Adipose tissue (tissue), 3 donors: ENCODE measurements at regions not wholly inside any gene's neighbourhood (a gene's known extent, or its start where the extent isn't known, plus 50 kb on each side); places are given as distances from the start of the nearest gene placed in this dataset.
"Not testable (repeated sequence)": the region's sequence is repeated elsewhere in the genome, so short reads cannot be mapped to it uniquely, and the experiment has no call there.

ENCODE experiments used
- H3K27ac ChIP-seq: one replicate; pipeline ENCODE4 v1.5.1; 2013; ENCODE audit warnings: low read depth, low read length
- WGBS, 3 donors: extraction: QIAGEN DNeasy Blood & Tissue Kit; methylation state at CpG; one replicate each; pipeline ENCODE4 v1.1.7; 2013; 5-methylcytosine and 5-hydroxymethylcytosine counted together
- donor health status: healthy with polysubstance abuse.
- donor health status: Bipolar disorder and iron deficiency.
- donor health status: healthy.

GRCh38 chr2:21194147-21194546 lies 70.4 kb downstream of the TDRD15 start:
- H3K27ac ChIP-seq = no peak overlapping the region
- 54 to 61% (median 57%) methylated on average over 2 of the region's 2 CpGs for WGBS, 3 donors

- H3K27ac ChIP-seq = no peak overlapping the region
- 85 to 91% (median 90%) methylated on average over 2 of the region's 2 CpGs for whole genome bisulfite sequencing, 3 donors
Measured at GRCh38 chr2:21194858-21195271, 71.1 kb downstream of the TDRD15 start.

GRCh38 chr2:21195326-21195725 lies 71.6 kb downstream of the TDRD15 start:
- no peak overlapping the region for H3K27ac ChIP-seq

- H3K27ac ChIP-seq = no peak overlapping the region
- WGBS, 3 donors = 71 to 91% (median 91%) methylated on average over 5 of the region's 5 CpGs
Measured at GRCh38 chr2:21198637-21199036, 74.9 kb downstream of the TDRD15 start.

- no peak overlapping the region for H3K27ac ChIP-seq
Measured at GRCh38 chr2:21203976-21204375, 80.2 kb downstream of the TDRD15 start.

- H3K27ac ChIP-seq = not testable (repeated sequence)
- 80 to 93% (median 93%) methylated on average over 9 to 10 of the region's 10 CpGs for WGBS, 3 donors
Measured at GRCh38 chr2:21214085-21214484, 90.3 kb downstream of the TDRD15 start.

- H3K27ac ChIP-seq = no peak overlapping the region
Measured at GRCh38 chr2:21217442-21217841, 93.7 kb downstream of the TDRD15 start.

GRCh38 chr2:21220930-21221329 lies 97.2 kb downstream of the TDRD15 start:
- WGBS, 3 donors = 36 to 56% (median 54%) methylated on average over 1 of the region's 1 CpG
- H3K27ac ChIP-seq = no peak overlapping the region

- H3K27ac ChIP-seq = no peak overlapping the region
- WGBS, 3 donors = 82 to 90% (median 87%) methylated on average over 5 of the region's 5 CpGs
Measured at GRCh38 chr2:21223618-21224017, 99.8 kb downstream of the TDRD15 start.

GRCh38 chr2:21228041-21228895 lies 104.5 kb downstream of the TDRD15 start:
- 68 to 76% (median 74%) methylated on average over 10 of the region's 10 CpGs for WGBS, 3 donors
- no peak overlapping the region for H3K27ac ChIP-seq

GRCh38 chr2:21229302-21229701 lies 105.5 kb downstream of the TDRD15 start:
- H3K27ac ChIP-seq = no peak overlapping the region
- 57 to 81% (median 64%) methylated on average over 1 of the region's 1 CpG for WGBS, 3 donors

GRCh38 chr2:21230140-21230539 lies 106.4 kb downstream of the TDRD15 start:
- no peak overlapping the region for H3K27ac ChIP-seq
- 80 to 86% (median 81%) methylated on average over 1 of the region's 1 CpG for WGBS, 3 donors

- no peak overlapping the region for H3K27ac ChIP-seq
Measured at GRCh38 chr2:21231985-21232384, 108.2 kb downstream of the TDRD15 start.

GRCh38 chr2:21233194-21233593 lies 109.4 kb downstream of the TDRD15 start:
- 64 to 81% (median 80%) methylated on average over 3 of the region's 3 CpGs for WGBS, 3 donors
- H3K27ac ChIP-seq = no peak overlapping the region

GRCh38 chr2:21234001-21234400 lies 110.2 kb downstream of the TDRD15 start:
- H3K27ac ChIP-seq = no peak overlapping the region
- WGBS, 3 donors = 64 to 80% (median 68%) methylated on average over 3 of the region's 3 CpGs

- H3K27ac ChIP-seq = no peak overlapping the region
- 43 to 93% (median 93%) methylated on average over 3 of the region's 3 CpGs for WGBS, 3 donors
Measured at GRCh38 chr2:21234464-21235120, 110.8 kb downstream of the TDRD15 start.

- 73 to 88% (median 86%) methylated on average over 1 of the region's 1 CpG for WGBS, 3 donors
- H3K27ac ChIP-seq = not testable (repeated sequence)
Measured at GRCh38 chr2:21239749-21240148, 116.0 kb downstream of the TDRD15 start.

- WGBS, 3 donors = 75 to 83% (median 81%) methylated on average over 1 of the region's 1 CpG
- no peak overlapping the region for H3K27ac ChIP-seq
Measured at GRCh38 chr2:21244161-21244560, 120.4 kb downstream of the TDRD15 start.

- WGBS, 3 donors = 58 to 66% (median 64%) methylated on average over 2 of the region's 2 CpGs
- no peak overlapping the region for H3K27ac ChIP-seq
Measured at GRCh38 chr2:21245565-21245964, 121.8 kb downstream of the TDRD15 start.

- WGBS, 3 donors = 70 to 92% (median 85%) methylated on average over 3 of the region's 3 CpGs
Measured at GRCh38 chr2:21249367-21249766, 125.6 kb downstream of the TDRD15 start.

More at GRCh38 chr2:21249367-21249766, 125.6 kb downstream of the TDRD15 start:
- no peak overlapping the region for H3K27ac ChIP-seq
